NCI-H1417 (cell line): ENCODE measurements at regions not wholly inside any gene's neighbourhood (a gene's known extent, or its start where the extent isn't known, plus 50 kb on each side); places are given as distances from the start of the nearest gene placed in this dataset.

Experiments
- DNase-seq, 3 experiments: peaks; one replicate each; lab custom pipeline; 2025; lab: John Stamatoyannopoulos, UW

DNA sequence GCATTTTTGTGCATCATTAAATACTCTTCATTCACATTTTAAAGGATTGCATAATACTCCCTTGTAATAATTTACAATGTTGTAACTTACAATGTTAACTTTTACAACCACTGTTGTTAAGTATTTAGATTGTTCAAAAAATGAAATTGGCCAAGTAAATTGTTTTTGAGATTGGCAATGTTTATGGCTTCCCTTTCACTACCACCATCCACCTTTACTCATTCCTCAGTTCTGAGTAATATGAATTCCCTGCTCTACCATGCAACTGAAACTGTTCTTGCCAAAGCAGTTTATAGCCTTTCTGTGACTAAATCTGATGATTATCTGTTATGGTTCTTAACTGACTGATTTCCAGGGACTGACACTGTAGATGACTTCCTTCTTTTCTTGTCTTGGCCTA is 80.5 kb upstream of the TMEM106B start:
- no peak for DNase-seq

GRCh38 chr7:12131122-12131521 is 80.0 kb upstream of the TMEM106B start:
- DNase-seq = no peak

GRCh38 chr7:12133865-12134264 is 77.2 kb upstream of the TMEM106B start:
- DNase-seq = no peak

- no peak for DNase-seq
Observed at GRCh38 chr7:12136523-12136922, 74.6 kb upstream of the TMEM106B start.

GRCh38 chr7:12137283-12137682 is 73.8 kb upstream of the TMEM106B start:
- DNase-seq = no peak

GRCh38 chr7:12138421-12138820 is 72.7 kb upstream of the TMEM106B start:
- no peak for DNase-seq

DNA sequence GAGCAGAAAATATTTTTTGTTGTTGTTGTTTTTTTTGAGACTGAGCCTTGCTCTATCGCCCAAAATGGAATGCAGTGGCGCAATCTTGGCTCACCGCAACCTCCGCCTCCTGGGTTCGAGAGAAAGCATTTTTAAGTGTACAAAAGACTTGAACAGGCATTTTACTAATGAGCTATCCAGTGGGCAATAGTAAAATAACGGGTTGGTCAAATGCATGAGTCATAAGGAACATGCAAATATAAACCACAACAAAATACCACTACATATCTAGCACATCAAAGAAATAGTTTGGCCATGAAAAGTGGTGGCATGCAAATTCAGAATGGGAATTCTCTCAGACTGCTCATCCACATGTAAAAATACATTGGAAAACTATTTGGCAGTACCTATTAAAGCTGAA is 71.7 kb upstream of the TMEM106B start:
- DNase-seq = no peak

DNA sequence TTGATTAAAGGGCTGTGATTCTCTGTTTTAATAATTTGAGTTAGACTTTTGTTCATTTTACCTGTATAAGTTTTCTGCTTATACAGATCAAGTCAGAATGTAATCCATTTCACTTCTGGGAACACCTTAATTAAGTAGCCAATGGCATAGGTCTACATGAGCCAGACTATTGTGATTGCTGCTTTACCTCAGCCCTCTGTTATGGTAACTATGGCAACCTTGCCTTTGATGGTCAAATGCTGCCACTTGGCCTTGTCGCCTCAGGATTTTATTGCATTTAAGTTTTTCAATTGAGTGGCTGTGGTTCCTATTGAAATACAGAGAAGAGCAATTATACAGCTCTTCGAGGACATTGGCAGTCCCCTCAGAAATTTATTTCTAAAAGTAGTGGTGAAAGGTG is 64.3 kb upstream of the TMEM106B start:
- DNase-seq = peak in 2 of 3 experiments; percentile 28 to 40

- DNase-seq = no peak
Observed at GRCh38 chr7:12152196-12152918, 58.7 kb upstream of the TMEM106B start.

DNA sequence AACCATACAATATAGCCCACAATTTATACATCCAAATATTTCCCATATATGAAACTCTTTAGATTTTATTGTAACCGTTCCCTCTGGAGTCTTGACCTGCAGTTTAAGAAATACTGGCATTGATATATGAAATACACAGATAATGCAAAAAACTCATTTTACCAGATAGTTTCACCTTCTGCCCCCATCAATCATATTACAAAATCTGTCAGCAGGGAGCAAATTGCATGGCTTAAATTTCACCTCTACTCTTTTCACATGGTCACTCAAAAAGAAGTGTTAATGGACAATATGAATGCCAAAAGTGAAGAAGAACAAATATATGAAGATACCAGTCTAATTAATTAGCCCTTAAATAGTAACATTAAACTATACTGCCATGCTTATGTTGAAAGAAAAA is 57.0 kb upstream of the TMEM106B start:
- peak in 1 of 3 experiments; percentile 11 for DNase-seq

DNA sequence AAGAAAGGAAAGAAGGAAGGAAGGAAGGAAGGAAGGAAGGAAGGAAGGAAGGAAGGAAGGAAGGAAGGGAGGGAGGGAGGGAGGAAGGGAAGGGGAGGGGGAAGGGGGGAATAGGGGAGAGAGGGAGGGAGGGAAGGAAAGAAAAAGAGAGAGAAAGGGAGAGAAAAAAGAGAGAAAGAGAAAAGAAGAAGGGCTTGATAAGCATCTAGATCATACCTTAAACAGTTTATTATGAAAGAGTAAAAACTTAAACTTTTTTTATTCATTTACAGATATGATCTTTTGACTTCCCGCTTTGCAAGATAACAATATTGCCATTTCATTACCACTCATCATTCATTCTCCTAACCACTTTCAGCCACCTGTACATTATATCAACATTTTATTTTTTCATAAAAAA is 53.6 kb upstream of the TMEM106B start:
- DNase-seq = no peak

GRCh38 chr7:12158334-12159060 is 52.6 kb upstream of the TMEM106B start:
- DNase-seq = no peak

DNA sequence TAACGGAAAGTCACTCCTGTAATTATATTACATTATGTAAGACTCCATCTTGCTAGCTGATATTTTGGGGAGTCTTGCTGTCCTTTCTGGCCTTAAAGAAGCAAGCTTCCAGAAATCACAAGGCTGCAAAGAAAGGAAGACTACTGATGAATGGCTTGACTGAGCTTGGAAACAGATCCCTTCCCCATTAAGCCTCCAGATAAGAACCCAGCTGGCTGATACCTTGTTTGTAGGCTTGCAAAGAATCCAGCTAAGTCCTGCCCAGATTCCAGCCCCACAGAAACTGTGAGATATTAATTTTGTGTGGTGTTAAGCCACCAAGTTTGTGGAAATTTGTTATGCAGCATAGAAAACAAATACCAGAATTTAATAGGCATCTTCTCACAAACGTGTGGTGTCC is 49.9 kb upstream of the TMEM106B start:
- no peak for DNase-seq
